ENCODE measurements at regions not wholly inside any gene's neighbourhood (a gene's known extent, or its start where the extent isn't known, plus 50 kb on each side); places are given as distances from the start of the nearest gene placed in this dataset.

- TF ChIP-seq, protein P1, sequence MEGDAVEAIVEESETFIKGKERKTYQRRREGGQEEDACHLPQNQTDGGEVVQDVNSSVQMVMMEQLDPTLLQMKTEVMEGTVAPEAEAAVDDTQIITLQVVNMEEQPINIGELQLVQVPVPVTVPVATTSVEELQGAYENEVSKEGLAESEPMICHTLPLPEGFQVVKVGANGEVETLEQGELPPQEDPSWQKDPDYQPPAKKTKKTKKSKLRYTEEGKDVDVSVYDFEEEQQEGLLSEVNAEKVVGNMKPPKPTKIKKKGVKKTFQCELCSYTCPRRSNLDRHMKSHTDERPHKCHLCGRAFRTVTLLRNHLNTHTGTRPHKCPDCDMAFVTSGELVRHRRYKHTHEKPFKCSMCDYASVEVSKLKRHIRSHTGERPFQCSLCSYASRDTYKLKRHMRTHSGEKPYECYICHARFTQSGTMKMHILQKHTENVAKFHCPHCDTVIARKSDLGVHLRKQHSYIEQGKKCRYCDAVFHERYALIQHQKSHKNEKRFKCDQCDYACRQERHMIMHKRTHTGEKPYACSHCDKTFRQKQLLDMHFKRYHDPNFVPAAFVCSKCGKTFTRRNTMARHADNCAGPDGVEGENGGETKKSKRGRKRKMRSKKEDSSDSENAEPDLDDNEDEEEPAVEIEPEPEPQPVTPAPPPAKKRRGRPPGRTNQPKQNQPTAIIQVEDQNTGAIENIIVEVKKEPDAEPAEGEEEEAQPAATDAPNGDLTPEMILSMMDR (IDR thresholded peaks at IDR 0.05): no peak
- TF ChIP-seq EZH2 (IDR thresholded peaks at IDR 0.05) (no peak), EZH2phosphoT487 (IDR thresholded peaks at IDR 0.05) (no peak)
Observed at GRCh38 chr16:26982422-26982821, 84.3 kb upstream of the C16orf82 start.
